G401 (cell line): ENCODE measurements at regions not wholly inside any gene's neighbourhood (a gene's known extent, or its start where the extent isn't known, plus 50 kb on each side); places are given as distances from the start of the nearest gene placed in this dataset.
"Not testable (repeated sequence)": the region's sequence is repeated elsewhere in the genome, so short reads cannot be mapped to it uniquely, and the experiment has no call there.

Source experiments
- DNase-seq: peaks from one replicate; pipeline ENCODE4 v3.0.0-alpha.2; 2015; ENCODE audit warnings: low spot score
- in situ Hi-C: cut with HindIII; loops from 2 replicates; pipeline ENCODE4 v1.10.0; 2016; ENCODE audit warnings: low sequenced_read_pairs, mixed read lengths

GRCh38 chr6:6875818-6876470, 231.8 kb upstream of the RREB1 start:
- in situ Hi-C loops: no loop called here
- no peak for DNase-seq

- in situ Hi-C loops, DNase-seq: not testable (repeated sequence)
Observed at GRCh38 chr6:6877792-6878191, 230.0 kb upstream of the RREB1 start.

GRCh38 chr6:6878887-6879585, 228.7 kb upstream of the RREB1 start:
- DNase-seq: no peak
- in situ Hi-C loops: no loop called here

- in situ Hi-C loops, DNase-seq: not testable (repeated sequence)
Observed at GRCh38 chr6:6879586-6879974, 228.2 kb upstream of the RREB1 start.

- DNase-seq: no peak
- in situ Hi-C loops: no loop called here
Observed at GRCh38 chr6:6880745-6881437, 226.9 kb upstream of the RREB1 start.

- DNase-seq: no peak
- in situ Hi-C loops: no loop called here
Observed at GRCh38 chr6:6881438-6882225, 226.1 kb upstream of the RREB1 start.

- in situ Hi-C loops: no loop called here
- DNase-seq: no peak
Observed at GRCh38 chr6:6882592-6882991, 225.2 kb upstream of the RREB1 start.

- no peak for DNase-seq
- in situ Hi-C loops: no loop called here
Observed at GRCh38 chr6:6883011-6883410, 224.8 kb upstream of the RREB1 start.

- no peak for DNase-seq
- in situ Hi-C loops: no loop called here
Observed at GRCh38 chr6:6884193-6884627, 223.6 kb upstream of the RREB1 start.

GRCh38 chr6:6884916-6885315, 222.8 kb upstream of the RREB1 start:
- no peak for DNase-seq
- in situ Hi-C loops: no loop called here

GRCh38 chr6:6885521-6886170, 222.1 kb upstream of the RREB1 start:
- in situ Hi-C loops: no loop called here
- no peak for DNase-seq

- in situ Hi-C loops: no loop called here
Observed at GRCh38 chr6:6886171-6886885, 221.4 kb upstream of the RREB1 start.

GRCh38 chr6:6886886-6887285, 220.9 kb upstream of the RREB1 start:
- in situ Hi-C loops: no loop called here
- no peak for DNase-seq

More at GRCh38 chr6:6886171-6886885, 221.4 kb upstream of the RREB1 start:
- no peak for DNase-seq

- DNase-seq: no peak
- in situ Hi-C loops: no loop called here
Observed at GRCh38 chr6:6889601-6890000, 218.2 kb upstream of the RREB1 start.

GRCh38 chr6:6890400-6890858, 217.3 kb upstream of the RREB1 start:
- no peak for DNase-seq

GRCh38 chr6:6891125-6891721, 216.5 kb upstream of the RREB1 start:
- DNase-seq: no peak
- in situ Hi-C loops: no loop called here

More at GRCh38 chr6:6890400-6890858, 217.3 kb upstream of the RREB1 start:
- in situ Hi-C loops: no loop called here

- DNase-seq: no peak
- in situ Hi-C loops: no loop called here
Observed at GRCh38 chr6:6891949-6892461, 215.8 kb upstream of the RREB1 start.
